Right ventricle myocardium superior (tissue), 1 donor: ENCODE measurements at regions not wholly inside any gene's neighbourhood (a gene's known extent, or its start where the extent isn't known, plus 50 kb on each side); places are given as distances from the start of the nearest gene placed in this dataset.
"Not testable (repeated sequence)": the region's sequence is repeated elsewhere in the genome, so short reads cannot be mapped to it uniquely, and the experiment has no call there.

Experiments
- ATAC-seq: fragments of 200-7000 bp; cut with Tn5 transposase; one replicate; pipeline ENCODE4 v1.9.1; 2020; ENCODE audit warnings: mild to moderate bottlenecking; ENCODE audit not compliant: poor library complexity
- DNase-seq: peaks from one replicate; pipeline ENCODE4 v3.0.0-alpha.2; 2020
- intact Hi-C: fragments of 100-400 bp; cut with DNase I; formaldehyde crosslinking; loops from one replicate; pipeline ENCODE4 v1.11.2; 2022
- donor health status: DM: no; HTN: yes; CAD: no; lungs with severe emphysema.

DNA sequence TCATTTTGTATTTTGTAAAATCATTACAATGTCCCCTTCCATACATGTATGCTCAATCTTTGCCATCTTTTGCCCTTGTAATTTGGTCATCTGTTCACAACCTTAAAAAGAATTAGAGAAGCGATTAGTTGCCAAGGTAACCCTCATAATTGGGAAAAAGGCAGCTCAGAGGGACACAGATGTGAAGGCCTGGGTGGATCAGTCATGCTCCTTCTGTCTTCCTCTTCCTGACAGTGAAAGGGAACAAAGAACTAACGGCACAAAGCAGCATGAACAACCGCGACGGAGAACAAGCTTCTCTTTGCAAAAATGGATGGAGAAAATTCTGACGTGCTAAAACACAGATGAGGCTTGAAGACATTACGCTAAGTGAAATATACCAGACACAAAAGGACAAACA, 78.7 kb upstream of the COG2 start:
- no peak for ATAC-seq
- no peak for DNase-seq
- intact Hi-C loops: no loop called here

DNA sequence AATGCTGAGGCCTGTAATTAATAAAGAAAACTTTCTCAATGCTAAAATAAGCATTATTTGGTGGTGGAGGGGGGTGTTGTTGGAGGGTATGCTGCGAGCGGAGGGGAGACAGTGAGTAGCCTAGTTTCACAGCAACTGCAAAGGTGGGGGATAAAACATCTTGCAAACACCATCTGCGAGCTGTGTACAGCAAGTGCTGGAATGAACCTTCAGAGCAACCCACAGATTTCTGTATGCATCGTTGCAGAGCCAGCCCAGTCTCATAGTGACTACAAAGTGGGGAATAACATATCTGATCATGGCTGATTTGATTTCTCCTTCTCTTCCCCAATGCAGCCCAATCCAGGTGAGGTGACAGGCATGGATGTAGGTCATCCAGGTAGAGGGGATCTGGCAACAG, 80.7 kb upstream of the COG2 start:
- intact Hi-C loops: no loop called here

DNA sequence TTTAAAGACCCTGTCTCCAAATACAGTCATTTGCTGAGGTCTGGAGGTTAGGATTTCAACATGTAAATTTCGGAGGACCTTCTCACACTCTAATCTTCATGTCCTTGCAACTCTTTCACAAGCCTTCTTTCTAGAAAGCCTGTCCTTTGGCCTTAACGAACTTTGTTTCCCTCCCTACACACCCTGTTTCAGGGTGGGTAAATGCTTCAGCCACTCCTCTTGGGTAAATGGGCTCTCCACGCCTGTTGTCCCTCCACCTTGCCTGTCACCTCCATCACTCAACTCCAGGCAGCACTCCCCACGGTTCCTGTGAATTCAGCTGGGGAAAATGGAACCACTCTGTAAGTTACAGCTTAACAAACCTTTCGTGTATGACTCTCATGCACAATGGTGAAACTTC, 84.0 kb upstream of the COG2 start:
- intact Hi-C loops: no loop called here
- ATAC-seq (no peak), DNase-seq (no peak)

More for the DNA sequence above, 80.7 kb upstream of the COG2 start:
- no peak for DNase-seq
- ATAC-seq: no peak

DNA sequence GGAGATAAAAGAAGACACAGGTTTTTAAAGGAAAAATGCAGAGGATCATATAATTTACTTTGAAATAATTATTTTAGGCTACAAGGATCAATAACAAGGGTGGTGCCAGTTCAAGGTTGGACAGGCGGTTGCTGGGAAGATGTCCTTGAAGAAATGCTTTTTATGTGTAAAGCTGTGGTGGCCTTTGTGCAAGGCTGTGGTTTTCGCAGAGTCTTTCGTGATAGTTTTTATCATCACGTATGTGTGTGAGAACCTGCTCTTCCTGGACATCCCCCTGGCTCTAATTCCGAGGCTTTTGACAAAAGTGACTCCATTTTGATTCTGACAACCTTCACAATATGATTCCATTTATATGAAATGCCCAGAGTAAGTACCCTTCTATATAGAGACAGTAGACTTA, 85.8 kb upstream of the COG2 start:
- intact Hi-C loops: no loop called here
- no peak for ATAC-seq
- DNase-seq: no peak

DNA sequence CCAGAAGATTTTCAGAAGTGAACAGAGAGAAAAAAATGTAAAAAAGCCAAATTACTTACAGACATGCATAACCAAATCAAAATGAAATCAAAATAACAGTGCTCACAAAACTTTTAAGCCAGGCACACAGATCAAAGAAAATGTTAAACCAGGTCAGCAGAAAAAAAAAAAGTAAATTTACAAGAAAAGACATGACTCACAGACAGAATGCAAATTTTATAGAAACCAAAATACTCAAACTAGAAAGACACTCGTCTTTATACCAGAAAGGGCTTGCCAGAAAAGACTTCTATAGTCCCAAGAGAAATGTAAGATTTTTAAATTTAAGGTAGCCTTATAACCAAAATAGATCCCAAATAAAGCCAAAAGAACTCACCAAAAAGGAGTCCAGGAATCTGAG, 86.5 kb upstream of the COG2 start:
- ATAC-seq (no peak), DNase-seq (no peak)
- intact Hi-C loops: no loop called here

DNA sequence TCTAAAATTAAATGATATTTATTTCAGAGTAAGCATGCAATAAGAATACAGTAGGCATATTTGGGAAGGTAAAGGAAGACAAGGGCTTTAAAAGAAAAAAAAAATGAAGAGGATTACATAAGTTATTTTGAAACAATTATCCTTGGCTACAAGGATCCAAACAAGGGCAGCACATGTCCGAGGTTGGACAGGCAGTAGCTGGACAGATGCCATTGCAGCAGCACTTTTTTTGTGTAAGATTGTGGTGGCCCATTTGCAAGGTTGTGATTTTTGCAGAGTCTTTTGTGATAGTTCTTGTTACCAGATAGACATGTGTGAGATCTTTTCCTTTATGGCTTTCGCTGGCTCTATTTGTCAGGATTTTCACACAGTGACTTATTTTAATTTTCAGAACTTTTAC, 89.4 kb upstream of the COG2 start:
- no peak for ATAC-seq
- no peak for DNase-seq
- intact Hi-C loops: no loop called here

DNA sequence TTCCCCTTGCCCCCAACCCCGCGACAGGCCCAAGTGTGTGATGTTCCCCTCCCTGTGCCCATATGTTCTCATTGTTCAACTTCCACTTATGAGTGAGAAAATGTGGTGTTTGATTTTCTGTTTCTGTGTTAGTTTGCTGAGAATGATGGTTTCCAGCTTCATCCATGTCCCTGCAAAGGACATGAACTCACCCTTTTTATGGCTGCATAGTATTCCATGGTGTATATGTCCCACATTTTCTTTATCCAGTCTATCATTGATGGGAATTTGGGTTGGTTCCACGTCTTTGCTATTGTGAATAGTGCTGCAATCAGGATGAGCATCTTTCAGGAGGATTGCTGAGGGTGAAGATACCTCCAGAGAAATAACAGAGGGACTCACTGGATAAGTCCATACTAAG, 91.3 kb upstream of the COG2 start:
- intact Hi-C loops, ATAC-seq, DNase-seq: not testable (repeated sequence)

DNA sequence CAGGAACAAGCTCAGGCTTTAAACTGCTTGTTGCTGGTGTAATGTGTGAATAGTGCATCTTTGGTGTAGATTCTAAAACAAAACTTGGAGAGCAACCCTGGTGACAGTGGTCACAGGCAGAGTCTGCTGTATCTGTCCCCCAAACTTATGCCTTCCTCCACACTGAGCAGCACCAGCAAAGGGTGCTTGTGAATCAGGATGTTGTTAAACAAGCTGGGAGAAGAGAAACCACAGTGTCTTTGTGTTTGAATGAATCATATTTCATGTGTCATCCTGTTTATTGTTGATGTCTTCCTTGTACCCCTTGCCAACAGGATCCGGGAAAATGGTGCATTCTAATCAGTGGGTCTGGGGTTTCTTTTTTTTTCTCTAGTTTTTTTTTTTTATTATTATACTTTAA, 91.9 kb upstream of the COG2 start:
- no peak for DNase-seq
- intact Hi-C loops: no loop called here

DNA sequence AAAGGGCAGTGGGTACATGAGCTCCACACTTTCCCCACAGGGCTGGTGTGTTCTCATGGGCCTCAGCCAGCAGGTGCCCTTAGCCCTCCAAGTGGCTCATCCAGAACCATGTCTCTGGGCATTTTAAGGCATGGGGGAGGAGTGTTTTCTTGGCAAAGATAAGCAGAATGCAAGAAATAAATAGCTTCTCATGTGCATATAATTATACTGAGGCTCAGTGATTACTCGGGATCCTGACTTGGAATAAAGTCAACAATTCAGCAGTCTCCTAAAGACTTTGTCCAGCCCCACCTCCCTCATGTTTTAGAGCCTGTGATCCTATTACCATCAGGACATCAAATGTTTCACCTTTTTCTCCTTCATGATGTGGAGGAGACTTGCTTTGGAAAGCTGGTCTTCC, 92.7 kb upstream of the COG2 start:
- DNase-seq: no peak
- ATAC-seq: peak; percentile 18

More for the DNA sequence above, 91.9 kb upstream of the COG2 start:
- ATAC-seq: no peak

DNA sequence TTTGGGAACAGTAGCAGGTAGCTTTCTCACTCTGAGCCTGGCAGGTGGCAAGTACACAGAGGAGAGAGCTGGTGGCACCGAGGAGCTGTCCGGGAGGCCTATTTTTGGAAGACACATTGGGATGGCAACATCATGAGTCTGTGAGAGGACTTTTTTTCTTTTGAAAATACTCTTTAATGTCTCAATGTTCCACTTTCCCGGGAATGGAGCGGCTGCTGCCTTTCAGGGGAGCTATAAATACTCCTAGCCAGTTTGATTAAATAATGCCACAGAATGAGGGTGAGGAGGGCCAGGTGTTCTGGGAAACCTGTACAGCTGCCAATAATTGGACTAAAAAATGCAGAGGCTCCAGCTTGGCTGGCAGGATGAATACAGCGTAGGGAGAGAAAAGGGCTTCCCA, 93.3 kb upstream of the COG2 start:
- intact Hi-C loops: no loop called here
- DNase-seq (no peak), ATAC-seq (peak; percentile 62)

More for the DNA sequence above, 92.7 kb upstream of the COG2 start:
- intact Hi-C loops: no loop called here

DNA sequence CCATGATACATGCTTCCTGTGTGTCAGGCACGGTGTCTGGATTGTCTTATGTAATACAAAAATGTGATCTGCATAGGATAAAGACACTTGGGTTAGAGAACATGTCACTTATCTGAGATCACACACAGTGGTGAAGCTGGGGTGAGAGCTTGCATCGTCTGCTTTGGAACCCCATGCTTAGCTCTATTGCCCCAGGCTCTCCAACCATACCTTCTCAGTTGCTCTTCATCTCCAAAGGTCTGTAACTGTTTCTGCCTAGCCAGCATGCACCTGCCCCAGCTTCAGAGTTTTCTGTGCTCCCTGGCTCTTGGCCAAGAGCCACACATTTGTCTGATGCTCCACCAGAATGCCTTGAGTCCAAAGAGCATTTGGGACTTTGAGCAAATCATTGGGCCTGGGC, 93.9 kb upstream of the COG2 start:
- ATAC-seq (no peak), DNase-seq (no peak)

DNA sequence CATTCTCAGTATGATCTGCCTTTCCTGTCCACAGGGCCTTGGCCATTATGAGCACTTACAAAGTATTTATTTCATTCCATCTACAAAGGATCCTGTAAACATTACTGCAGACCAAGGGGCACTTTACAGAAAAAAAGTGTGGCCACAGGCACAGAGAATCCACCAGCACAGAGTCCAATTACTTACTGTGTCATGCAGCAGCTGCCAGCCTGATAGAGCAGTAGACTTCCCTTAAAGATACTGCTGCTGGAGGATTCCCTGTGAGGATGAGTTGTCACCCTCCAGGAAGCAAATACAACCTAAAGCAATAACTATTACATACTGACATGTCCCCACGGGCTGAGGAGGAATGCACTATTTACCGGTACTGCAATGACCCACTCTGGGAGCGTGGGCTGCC, 97.1 kb upstream of the COG2 start:
- DNase-seq: no peak
- ATAC-seq: no peak
- intact Hi-C loops: no loop called here

More for the DNA sequence above, 93.9 kb upstream of the COG2 start:
- intact Hi-C loops: no loop called here

DNA sequence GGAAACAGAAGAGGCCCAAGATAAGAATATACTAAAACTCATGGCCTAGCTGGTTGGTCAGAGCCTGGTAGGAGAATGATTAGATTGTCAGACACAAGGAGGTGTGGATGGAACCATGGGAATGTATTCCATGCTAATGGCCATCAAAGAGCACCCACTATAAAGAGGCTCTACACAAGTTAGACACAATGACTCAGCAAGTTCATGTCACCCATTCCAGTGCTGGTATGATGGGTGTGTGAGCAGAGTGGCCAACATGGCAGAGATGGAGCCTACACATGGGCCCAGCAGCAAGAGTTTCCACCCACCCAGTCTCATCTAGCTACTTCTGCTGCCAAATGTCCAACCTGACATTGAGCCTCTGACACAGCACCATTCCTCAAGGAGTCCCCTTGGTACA, 97.5 kb upstream of the COG2 start:
- DNase-seq (no peak), ATAC-seq (no peak)
- intact Hi-C loops: no loop called here

DNA sequence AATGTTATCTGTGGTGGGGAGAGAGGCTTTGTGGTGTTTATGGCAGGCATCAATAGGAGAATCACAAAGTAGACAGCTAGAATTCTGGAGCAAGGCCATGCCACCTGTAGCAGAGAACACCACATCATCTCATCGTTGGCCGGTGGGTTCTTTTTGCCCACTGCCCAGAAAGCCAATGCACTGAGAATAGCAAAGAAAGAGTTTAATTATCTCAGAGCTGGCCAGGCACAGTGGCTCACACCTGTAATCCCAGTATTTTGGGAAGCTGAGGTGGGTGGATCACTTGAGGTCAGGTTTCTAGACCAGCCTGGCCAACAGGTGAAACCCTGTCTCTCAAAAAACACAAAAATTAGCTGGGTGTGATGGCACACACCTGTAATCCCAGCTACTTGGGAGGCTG, 99.2 kb upstream of the COG2 start:
- ATAC-seq: no peak
- DNase-seq: no peak
- intact Hi-C loops: no loop called here

DNA sequence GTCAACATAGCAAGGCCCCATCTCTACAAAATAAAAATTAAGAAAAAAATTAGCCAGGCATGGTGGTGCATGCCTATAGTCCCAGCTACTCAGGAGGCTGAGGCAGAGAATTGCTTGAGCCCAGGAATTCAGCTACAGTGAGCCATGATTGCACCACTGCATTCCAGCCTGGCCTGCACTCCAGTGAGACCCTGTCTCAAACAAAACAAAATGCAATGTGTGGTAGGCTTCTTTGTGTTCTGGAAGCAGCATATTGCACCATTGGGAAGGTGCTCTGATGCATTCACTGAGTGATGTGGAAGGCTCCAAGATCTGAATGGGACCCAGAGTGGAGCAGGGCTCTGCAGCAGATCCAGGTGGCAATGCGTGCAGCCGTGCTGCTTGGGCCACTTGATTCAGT, 99.6 kb upstream of the COG2 start:
- no peak for DNase-seq
- no peak for ATAC-seq
- intact Hi-C loops: no loop called here

DNA sequence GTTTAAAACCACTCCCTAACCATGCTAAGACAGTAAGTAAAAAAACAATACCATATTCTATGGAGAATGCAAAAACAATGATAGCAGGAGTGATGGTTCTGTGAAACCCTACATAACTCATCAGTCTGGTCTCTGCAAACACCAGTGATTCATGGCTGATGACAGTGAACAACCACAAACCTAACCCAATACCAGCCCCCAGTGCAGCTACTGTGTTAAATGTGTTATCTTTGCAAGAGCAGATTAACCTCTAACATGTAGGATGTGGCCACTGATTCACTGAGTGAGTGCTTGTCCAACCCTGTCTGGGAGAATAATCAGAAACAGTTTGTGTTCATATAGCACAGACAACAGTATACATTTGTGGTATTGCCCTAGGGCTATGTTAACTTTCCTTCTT, 100.2 kb upstream of the COG2 start:
- intact Hi-C loops: no loop called here
- DNase-seq: no peak
- ATAC-seq: no peak

DNA sequence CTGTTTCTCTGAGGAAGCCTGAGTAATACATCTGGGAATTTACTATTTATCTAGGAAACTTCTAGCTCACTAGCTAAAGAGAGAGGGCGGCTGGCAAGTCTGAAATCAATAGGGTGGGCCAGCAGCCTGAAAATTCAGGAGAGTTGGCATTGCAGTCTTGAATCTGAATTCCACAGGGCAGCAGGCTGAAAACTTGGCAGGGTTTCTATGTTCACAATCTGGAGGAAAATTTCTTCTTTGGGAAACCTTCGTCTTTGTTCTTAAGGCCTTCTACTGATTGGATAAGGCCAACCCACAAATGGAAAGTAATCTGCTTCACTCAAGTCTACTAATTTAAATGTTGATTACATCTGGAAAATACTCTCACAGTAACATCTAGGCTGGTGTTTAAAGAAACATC, 101.0 kb upstream of the COG2 start:
- intact Hi-C loops: no loop called here
- DNase-seq (no peak), ATAC-seq (no peak)

DNA sequence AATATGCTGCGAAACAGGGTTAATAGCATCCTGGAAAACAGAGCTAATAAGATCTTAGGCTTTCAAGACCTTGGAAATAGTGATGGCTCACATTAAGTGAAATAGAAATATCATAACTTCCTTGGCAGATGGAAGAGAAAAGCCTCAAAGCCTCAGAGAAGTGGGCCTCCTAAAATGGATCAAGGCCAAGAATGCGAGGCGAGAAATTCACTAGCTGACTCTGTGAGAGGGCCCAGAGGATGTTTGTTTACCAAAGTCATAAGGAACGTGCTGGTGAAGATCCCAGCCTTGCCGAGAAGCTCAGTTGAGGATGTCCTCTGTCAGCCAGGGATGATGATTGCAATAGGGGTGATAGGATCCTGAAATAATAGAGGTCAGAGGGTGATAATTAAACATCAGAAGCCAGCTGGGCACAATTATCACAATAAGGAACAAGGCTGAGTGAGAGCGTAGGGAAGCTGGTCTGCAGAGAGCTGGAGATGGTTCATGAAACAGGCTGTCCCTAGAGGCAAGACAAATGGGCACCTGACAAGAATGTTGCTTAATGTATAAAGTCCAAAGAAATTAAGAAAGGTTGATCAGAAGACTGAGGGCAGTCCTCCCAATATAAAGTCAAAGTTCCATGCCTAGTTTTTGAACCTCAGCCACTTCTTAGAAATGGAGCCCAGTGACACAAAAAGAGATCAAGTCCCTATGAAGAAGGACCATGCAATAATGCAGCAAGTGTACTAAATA, 101.7 kb upstream of the COG2 start:
- DNase-seq (no peak), ATAC-seq (no peak)
- intact Hi-C loops: no loop called here

DNA sequence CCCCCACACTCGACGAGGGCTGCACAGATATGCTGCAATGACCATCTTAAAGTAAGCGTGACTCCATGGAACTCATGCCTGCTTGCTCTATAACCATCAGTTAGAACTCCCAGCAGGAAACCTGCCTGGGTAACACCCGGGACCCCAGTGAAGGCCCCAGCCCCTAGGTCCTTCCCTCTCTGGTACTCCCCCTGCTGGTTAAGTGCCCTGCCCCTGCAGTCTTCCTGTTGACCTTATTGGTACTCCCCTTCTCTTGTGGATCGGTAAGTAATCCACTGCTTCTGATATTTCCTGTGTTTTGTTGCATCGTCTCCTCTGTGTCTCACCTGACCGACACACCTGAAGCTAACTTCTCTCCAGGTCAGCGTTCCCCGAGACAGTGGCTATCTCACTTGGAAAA, 104.8 kb upstream of the COG2 start:
- ATAC-seq (no peak), DNase-seq (no peak)
- intact Hi-C loops: no loop called here

DNA sequence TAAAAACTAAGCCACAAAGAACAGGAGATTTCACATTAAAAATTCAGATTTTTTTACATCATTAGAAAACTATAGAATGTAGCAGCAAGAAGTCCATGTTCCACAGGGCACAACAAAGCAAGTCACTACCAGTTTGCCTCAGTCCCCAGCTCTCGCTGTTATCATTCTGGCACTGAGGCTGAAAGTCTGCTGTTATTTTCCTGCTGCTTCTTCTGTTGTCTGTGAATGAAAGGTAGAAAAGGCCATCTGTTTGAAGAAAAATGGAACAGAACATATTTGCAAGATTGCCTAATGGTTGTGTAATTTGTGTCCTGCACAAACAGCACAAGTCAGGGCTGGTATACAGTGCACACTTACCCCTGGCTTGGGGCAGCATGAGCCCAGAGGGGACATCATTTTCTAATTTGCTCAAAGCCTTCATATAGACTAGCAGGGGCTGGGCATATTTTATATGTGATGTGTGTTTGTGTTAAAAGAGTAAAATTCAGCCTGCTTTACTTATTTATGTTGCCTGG, 105.6 kb upstream of the COG2 start:
- ATAC-seq: no peak
- intact Hi-C loops: no loop called here
- DNase-seq: no peak

DNA sequence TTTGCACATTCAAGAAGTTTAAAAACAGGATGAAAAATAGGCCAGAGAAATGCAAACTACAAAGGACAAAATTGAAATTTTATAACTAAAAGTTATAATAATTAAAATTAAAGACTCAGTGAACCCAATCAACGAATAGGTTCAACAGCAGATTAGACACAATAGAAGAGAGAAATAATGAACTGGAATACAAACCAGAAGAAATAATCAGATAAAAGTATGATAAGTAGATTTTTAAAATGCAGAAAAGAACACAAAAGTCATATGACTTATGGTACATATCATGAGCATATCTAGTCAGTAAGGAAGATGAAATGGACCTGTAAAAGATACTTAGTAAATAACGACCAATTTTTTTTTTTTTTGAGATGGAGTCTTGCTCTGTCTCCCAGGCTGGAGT, 108.1 kb upstream of the COG2 start:
- intact Hi-C loops: no loop called here
- DNase-seq: no peak
- ATAC-seq: no peak
